ENCODE measurements at regions not wholly inside any gene's neighbourhood (a gene's known extent, or its start where the extent isn't known, plus 50 kb on each side); places are given as distances from the start of the nearest gene placed in this dataset.

DNA sequence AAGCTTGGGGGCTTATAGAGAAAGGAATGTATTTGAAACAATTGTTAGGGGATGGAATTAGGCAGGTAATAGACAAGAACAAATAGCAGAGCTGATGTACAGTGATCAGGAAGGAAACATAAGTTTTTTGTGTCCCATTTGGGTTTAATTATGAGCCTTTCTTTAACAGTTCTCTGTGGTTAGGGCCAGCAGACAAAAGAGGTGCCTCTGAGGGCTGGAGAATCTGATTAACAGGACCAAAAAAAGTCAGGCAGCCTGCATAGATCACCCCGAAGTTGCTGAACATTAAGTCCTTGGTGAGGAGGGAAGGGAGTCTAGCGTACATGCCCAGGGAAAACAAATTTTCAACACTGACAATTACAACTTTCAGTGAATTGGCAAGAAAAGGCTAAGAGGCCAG, 88.6 kb upstream of the SPRED1 start:
- Histone ChIP-seq H3K27ac (ENCODE audit: low read length) (no peak overlapping the region), H3K27me3 (ENCODE audit: control insufficient read depth, insufficient read depth, low read length) (no peaks in the 10 kb centered on the region), H3K36me3 (ENCODE audit: control insufficient read depth, insufficient read depth, low read length) (no peaks in the 10 kb centered on the region), H3K4me3 (ENCODE audit: low read length) (no peak overlapping the region), H3K9me3 (replicated peaks; ENCODE audit: control insufficient read depth, low read depth, low read length) (no peaks in the 10 kb centered on the region), H3K4me1 (ENCODE audit: control insufficient read depth, insufficient read depth, low read length) (no peaks in the 10 kb centered on the region)
- WGBS (ENCODE audit: insufficient coverage): no CpG with 5 or more reads among the region's 2 CpGs
- DNase-seq: no peak

DNA sequence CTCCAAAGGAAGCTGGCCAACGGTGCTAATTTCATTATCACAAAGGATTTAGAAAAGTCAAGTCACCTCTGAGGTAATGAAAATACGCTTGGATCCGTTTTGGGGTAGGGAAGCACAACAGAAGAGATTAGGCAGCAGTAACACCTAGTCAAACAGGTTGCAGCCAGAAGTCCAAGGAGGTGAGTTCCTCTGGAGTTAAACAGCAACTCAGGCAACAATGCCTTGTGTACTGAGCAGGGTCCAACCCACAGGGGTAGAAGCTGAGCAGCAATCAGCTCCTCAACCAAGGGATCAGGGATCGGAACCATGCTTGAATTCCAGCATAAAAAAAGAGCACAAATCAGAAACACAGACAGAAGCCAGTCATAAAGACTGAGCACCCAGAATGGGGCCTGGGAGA, 88.1 kb upstream of the SPRED1 start:
- no peaks in the 10 kb centered on the region for H3K36me3 ChIP-seq (ENCODE audit: control insufficient read depth, insufficient read depth, low read length)
- WGBS (ENCODE audit: insufficient coverage): 79% methylated on average over 3 of the region's 4 CpGs
- H3K9me3 ChIP-seq (replicated peaks; ENCODE audit: control insufficient read depth, low read depth, low read length): no peaks in the 10 kb centered on the region
- no peak overlapping the region for H3K4me3 ChIP-seq (ENCODE audit: low read length)
- no peak overlapping the region for H3K27ac ChIP-seq (ENCODE audit: low read length)
- no peaks in the 10 kb centered on the region for H3K27me3 ChIP-seq (ENCODE audit: control insufficient read depth, insufficient read depth, low read length)
- no peaks in the 10 kb centered on the region for H3K4me1 ChIP-seq (ENCODE audit: control insufficient read depth, insufficient read depth, low read length)
- no peak for DNase-seq

DNA sequence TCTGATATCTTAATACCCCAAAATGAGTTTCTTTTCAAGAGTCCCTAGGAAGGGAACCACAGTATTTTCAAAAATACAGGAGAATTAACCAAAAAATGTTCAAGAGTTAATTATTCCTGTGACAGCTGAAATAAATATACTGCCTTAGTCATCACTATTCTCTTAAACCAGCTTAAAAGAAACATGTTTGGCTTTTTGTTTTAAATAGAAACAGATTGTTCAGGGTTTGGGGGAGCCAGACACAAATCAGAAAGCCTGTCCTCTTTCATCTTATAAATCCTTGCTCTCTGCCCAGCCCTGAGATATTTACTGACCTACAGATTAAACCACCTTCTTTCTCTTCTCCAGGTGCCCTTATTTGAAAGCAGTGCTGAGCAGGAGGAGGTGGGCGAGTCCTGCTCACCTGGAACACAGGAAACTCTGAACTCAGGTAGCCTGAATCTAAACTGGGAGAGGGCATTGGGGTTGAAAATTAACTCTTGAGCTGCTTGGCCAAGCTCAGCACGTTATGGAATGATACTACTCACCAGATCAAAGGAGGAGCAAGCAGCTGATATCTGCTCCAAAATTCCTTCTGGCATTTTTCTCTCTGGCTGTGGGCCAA, 84.1 kb upstream of the SPRED1 start:
- Histone ChIP-seq H3K27me3 (ENCODE audit: control insufficient read depth, insufficient read depth, low read length) (no peaks in the 10 kb centered on the region), H3K4me3 (ENCODE audit: low read length) (no peak overlapping the region), H3K9me3 (replicated peaks; ENCODE audit: control insufficient read depth, low read depth, low read length) (no peaks in the 10 kb centered on the region), H3K4me1 (ENCODE audit: control insufficient read depth, insufficient read depth, low read length) (no peaks in the 10 kb centered on the region), H3K27ac (ENCODE audit: low read length) (no peak overlapping the region), H3K36me3 (ENCODE audit: control insufficient read depth, insufficient read depth, low read length) (no peaks in the 10 kb centered on the region)
- 13% methylated on average over 1 of the region's 2 CpGs for WGBS (ENCODE audit: insufficient coverage)
- DNase-seq: no peak

DNA sequence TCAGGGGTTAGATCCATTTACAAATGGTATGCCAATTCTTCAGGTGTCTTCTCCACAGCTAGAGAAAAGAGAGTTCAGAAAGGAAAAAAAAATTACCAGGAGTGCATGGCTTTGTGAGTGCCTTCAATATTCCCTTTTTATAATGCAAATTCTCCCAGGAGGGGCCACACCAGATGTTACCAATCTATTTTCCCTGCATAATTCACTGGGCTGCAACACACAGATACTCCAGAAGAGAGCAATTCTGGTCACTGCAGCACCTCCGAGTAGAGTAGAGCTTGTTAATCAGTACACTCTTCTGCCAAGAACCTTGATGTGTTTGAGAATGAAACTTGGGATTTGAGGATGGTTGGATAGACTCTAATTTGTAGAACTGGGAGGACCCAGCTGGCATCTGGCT, 80.7 kb upstream of the SPRED1 start:
- H3K27me3 ChIP-seq (ENCODE audit: control insufficient read depth, insufficient read depth, low read length): no peaks in the 10 kb centered on the region
- WGBS (ENCODE audit: insufficient coverage): no CpG with 5 or more reads among the region's 1 CpG
- DNase-seq: peak; percentile 36

DNA sequence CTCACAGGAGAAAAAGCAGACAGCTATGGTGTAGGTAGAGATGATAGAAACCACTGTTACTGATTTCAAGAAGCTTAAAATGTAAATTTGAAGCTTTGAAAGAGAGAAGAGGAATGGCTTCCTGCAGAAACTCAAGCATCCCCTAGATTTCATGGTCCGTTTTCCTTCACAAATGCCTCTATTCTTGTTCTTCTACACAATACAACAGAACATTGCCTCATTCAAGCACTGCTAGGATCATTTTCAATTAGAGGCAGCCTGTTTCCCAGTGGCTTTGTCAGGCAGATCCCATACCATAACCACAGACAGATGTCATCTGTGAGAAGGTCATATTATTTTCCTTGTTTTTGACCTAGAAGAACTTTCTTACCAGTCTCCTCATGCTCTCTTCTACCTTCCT, 77.9 kb upstream of the SPRED1 start:
- H3K4me3 ChIP-seq (ENCODE audit: low read length): no peak overlapping the region
- no peak for DNase-seq
- no peaks in the 10 kb centered on the region for H3K27me3 ChIP-seq (ENCODE audit: control insufficient read depth, insufficient read depth, low read length)
- H3K4me1 ChIP-seq (ENCODE audit: control insufficient read depth, insufficient read depth, low read length): no peaks in the 10 kb centered on the region
- WGBS (ENCODE audit: insufficient coverage): no CpG with 5 or more reads among the region's 1 CpG
- no peaks in the 10 kb centered on the region for H3K9me3 ChIP-seq (replicated peaks; ENCODE audit: control insufficient read depth, low read depth, low read length)
- no peaks in the 10 kb centered on the region for H3K36me3 ChIP-seq (ENCODE audit: control insufficient read depth, insufficient read depth, low read length)
- no peak overlapping the region for H3K27ac ChIP-seq (ENCODE audit: low read length)

More for the DNA sequence above, 80.7 kb upstream of the SPRED1 start:
- Histone ChIP-seq H3K4me3 (ENCODE audit: low read length) (no peak overlapping the region), H3K27ac (ENCODE audit: low read length) (no peak overlapping the region), H3K36me3 (ENCODE audit: control insufficient read depth, insufficient read depth, low read length) (no peaks in the 10 kb centered on the region), H3K9me3 (replicated peaks; ENCODE audit: control insufficient read depth, low read depth, low read length) (no peaks in the 10 kb centered on the region), H3K4me1 (ENCODE audit: control insufficient read depth, insufficient read depth, low read length) (no peaks in the 10 kb centered on the region)

DNA sequence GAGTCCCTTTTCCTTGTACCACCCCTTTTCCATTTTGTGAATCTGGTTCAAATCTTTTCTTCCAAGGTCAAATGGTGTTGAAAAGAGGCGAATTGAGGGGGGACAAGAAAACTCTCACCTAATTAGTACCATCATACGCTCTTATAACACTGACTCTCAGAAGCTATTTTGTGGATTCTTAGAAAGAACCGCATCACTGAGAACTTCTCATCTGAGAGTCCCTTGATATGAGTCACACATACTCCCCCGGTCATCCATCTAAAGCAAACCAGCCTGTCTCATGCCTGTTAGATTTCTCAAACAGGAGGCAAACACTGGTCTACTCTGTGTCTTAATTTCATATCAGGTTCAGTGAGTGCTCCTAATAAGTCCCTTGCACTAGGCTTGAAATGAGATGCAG, 76.5 kb upstream of the SPRED1 start:
- DNase-seq: no peak
- Histone ChIP-seq H3K4me3 (ENCODE audit: low read length) (no peak overlapping the region), H3K27me3 (ENCODE audit: control insufficient read depth, insufficient read depth, low read length) (no peaks in the 10 kb centered on the region), H3K36me3 (ENCODE audit: control insufficient read depth, insufficient read depth, low read length) (no peaks in the 10 kb centered on the region), H3K4me1 (ENCODE audit: control insufficient read depth, insufficient read depth, low read length) (no peaks in the 10 kb centered on the region), H3K9me3 (replicated peaks; ENCODE audit: control insufficient read depth, low read depth, low read length) (no peaks in the 10 kb centered on the region), H3K27ac (ENCODE audit: low read length) (no peak overlapping the region)
- WGBS (ENCODE audit: insufficient coverage): 85% methylated on average over 2 of the region's 4 CpGs

DNA sequence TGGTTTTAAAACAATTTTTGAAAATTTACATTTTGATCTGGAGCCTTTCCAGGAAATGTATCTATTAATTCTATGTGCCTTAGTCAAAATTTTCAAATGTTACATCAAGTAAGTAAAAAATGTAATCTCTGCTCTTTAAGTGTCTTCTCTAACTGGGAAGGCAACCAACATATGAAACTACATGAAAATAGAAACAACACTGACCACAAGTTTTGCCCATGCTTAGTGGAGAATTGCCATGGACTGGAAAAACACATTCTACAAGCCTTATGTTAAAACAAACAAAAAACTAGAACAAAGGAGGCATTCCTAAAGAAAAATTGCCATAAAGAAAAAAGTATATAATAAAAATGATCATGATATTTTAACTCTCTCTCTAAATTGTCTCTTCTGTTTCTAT, 75.9 kb upstream of the SPRED1 start:
- Histone ChIP-seq H3K9me3 (replicated peaks; ENCODE audit: control insufficient read depth, low read depth, low read length) (no peaks in the 10 kb centered on the region), H3K27ac (ENCODE audit: low read length) (no peak overlapping the region), H3K27me3 (ENCODE audit: control insufficient read depth, insufficient read depth, low read length) (no peaks in the 10 kb centered on the region), H3K36me3 (ENCODE audit: control insufficient read depth, insufficient read depth, low read length) (no peaks in the 10 kb centered on the region), H3K4me3 (ENCODE audit: low read length) (no peak overlapping the region), H3K4me1 (ENCODE audit: control insufficient read depth, insufficient read depth, low read length) (no peaks in the 10 kb centered on the region)
- no peak for DNase-seq

DNA sequence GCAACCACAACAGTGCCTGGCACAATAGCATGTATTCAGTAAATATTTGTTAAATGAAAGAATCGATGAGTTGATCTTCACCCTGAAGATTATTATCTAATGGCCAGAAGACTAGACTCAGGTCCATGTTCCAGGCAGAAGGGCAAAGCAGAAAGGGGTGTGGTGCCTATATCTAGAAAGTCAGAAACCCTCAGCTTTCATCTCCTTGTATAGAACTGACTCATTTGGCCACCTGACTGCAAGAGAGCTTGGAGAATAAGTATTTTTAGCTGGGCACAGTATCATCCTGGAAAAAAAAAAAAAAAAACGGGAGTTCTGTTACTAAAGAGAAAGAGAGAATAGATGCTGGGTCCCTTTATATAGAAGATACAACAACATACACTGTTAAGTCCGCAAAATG, 69.7 kb upstream of the SPRED1 start:
- no CpG with 5 or more reads among the region's 3 CpGs for WGBS (ENCODE audit: insufficient coverage)
- H3K4me3 ChIP-seq (ENCODE audit: low read length): no peak overlapping the region
- no peaks in the 10 kb centered on the region for H3K9me3 ChIP-seq (replicated peaks; ENCODE audit: control insufficient read depth, low read depth, low read length)
- no peaks in the 10 kb centered on the region for H3K4me1 ChIP-seq (ENCODE audit: control insufficient read depth, insufficient read depth, low read length)
- H3K27me3 ChIP-seq (ENCODE audit: control insufficient read depth, insufficient read depth, low read length): no peaks in the 10 kb centered on the region
- DNase-seq: no peak
- no peak overlapping the region for H3K27ac ChIP-seq (ENCODE audit: low read length)
- no peaks in the 10 kb centered on the region for H3K36me3 ChIP-seq (ENCODE audit: control insufficient read depth, insufficient read depth, low read length)

DNA sequence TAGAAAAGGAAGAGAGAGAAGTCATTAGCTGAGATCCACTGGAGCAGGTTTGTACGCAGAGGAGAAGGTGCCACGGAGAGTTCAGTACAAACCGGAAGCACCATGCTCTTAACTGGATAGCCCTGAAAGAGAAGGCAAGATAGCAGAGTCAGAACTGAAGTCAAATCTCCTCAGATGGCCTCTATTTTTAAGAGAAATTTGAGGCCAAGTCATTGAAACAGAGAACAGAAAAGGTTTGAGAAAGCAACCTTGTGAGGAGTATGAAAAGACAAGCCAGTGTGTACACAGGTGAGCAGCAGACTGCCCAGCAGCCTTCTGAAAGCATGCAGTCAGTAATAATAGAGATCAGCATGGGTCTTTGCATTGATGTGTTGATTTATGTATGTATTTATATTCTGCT, 66.1 kb upstream of the SPRED1 start:
- no peak for DNase-seq
- H3K9me3 ChIP-seq (replicated peaks; ENCODE audit: control insufficient read depth, low read depth, low read length): no peaks in the 10 kb centered on the region
- 69% methylated on average over 3 of the region's 3 CpGs for WGBS (ENCODE audit: insufficient coverage)

DNA sequence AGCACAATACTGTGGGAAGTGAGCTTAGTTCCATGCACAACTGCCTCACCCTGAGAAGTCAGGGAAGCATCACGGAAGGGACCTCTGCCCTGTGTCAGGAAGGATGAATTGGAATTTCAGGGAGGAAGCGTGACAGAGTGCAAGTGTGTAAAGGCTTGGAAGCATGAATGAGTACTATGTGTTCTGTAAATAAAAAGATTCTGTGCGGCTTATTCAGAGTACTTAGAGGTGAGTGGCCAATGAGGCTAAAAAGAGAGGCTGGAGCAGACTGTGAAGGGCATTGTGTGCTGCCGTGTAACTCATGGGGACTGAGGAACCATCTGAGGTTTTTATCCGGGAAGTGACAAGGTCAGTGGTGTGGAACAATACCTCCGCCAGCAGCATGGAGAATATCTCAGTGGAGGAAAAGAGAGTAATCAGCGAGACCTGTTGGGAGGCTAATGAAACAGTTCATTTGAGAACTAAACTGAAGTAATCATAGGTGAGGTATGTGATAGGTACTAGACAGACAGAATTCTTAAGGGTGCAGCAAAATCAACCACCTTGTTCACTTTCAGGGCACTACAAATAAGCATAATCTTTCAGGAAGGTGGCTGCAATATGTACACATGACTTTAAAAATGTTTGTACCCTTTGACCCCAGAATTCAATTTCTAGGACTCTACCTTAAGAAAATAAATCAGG, 64.9 kb upstream of the SPRED1 start:
- H3K27ac ChIP-seq (ENCODE audit: low read length): peak overlapping the region; percentile 32
- WGBS (ENCODE audit: insufficient coverage): 84% methylated on average over 7 of the region's 7 CpGs
- no peaks in the 10 kb centered on the region for H3K27me3 ChIP-seq (ENCODE audit: control insufficient read depth, insufficient read depth, low read length)
- H3K36me3 ChIP-seq (ENCODE audit: control insufficient read depth, insufficient read depth, low read length): no peaks in the 10 kb centered on the region
- no peak for DNase-seq
- no peaks in the 10 kb centered on the region for H3K4me1 ChIP-seq (ENCODE audit: control insufficient read depth, insufficient read depth, low read length)
- H3K4me3 ChIP-seq (ENCODE audit: low read length): no peak overlapping the region
- H3K9me3 ChIP-seq (replicated peaks; ENCODE audit: control insufficient read depth, low read depth, low read length): no peaks in the 10 kb centered on the region

More for the DNA sequence above, 66.1 kb upstream of the SPRED1 start:
- no peaks in the 10 kb centered on the region for H3K4me1 ChIP-seq (ENCODE audit: control insufficient read depth, insufficient read depth, low read length)
- no peak overlapping the region for H3K27ac ChIP-seq (ENCODE audit: low read length)
- H3K36me3 ChIP-seq (ENCODE audit: control insufficient read depth, insufficient read depth, low read length): no peaks in the 10 kb centered on the region
- H3K27me3 ChIP-seq (ENCODE audit: control insufficient read depth, insufficient read depth, low read length): no peaks in the 10 kb centered on the region
- H3K4me3 ChIP-seq (ENCODE audit: low read length): no peak overlapping the region

All from muscle of leg (tissue), 3 donors.